ENCODE measurements at regions not wholly inside any gene's neighbourhood (a gene's known extent, or its start where the extent isn't known, plus 50 kb on each side); places are given as distances from the start of the nearest gene placed in this dataset.

DNA sequence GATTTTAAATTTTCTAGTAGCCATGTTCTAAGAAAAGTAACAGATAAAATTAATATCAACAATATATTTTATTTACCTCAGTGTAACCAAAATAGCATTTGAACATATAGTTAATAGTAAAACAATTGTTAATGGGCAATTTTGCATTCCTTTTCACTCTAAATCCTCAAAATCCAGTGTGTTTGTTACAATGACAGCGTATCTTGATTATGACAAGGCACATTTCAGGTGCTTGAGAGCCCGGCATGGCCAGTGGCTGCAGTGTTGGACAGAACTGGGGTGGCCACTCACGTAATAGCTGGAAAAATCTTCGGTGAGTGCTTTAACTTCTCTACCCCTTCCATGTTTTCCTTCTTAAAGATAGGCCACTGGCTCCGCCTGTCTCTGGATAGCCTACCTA is 248.0 kb upstream of the RREB1 start:
- TF ChIP-seq, protein P1, sequence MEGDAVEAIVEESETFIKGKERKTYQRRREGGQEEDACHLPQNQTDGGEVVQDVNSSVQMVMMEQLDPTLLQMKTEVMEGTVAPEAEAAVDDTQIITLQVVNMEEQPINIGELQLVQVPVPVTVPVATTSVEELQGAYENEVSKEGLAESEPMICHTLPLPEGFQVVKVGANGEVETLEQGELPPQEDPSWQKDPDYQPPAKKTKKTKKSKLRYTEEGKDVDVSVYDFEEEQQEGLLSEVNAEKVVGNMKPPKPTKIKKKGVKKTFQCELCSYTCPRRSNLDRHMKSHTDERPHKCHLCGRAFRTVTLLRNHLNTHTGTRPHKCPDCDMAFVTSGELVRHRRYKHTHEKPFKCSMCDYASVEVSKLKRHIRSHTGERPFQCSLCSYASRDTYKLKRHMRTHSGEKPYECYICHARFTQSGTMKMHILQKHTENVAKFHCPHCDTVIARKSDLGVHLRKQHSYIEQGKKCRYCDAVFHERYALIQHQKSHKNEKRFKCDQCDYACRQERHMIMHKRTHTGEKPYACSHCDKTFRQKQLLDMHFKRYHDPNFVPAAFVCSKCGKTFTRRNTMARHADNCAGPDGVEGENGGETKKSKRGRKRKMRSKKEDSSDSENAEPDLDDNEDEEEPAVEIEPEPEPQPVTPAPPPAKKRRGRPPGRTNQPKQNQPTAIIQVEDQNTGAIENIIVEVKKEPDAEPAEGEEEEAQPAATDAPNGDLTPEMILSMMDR (IDR thresholded peaks at IDR 0.05), result no peak

DNA sequence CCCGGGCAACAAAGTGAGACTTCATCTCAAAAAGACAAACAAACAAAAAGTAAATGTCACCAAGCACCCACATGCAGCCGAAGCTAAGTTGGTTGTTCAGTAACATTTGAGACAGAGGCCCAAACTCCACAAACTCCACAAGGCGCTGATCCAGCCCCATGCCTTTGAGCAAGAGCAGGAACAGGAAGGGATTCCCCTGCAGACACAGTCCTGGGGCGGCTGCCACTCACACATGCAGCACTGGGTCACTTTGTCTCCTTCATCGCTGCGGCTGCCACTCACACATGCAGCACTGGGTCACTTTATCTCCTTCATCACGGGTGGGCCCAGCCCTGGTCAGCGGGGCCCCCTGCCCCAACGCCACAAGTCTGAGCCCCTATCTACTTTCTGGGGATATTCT is 246.9 kb upstream of the RREB1 start:
- TF ChIP-seq, protein P1 (IDR thresholded peaks at IDR 0.05), result no peak

DNA sequence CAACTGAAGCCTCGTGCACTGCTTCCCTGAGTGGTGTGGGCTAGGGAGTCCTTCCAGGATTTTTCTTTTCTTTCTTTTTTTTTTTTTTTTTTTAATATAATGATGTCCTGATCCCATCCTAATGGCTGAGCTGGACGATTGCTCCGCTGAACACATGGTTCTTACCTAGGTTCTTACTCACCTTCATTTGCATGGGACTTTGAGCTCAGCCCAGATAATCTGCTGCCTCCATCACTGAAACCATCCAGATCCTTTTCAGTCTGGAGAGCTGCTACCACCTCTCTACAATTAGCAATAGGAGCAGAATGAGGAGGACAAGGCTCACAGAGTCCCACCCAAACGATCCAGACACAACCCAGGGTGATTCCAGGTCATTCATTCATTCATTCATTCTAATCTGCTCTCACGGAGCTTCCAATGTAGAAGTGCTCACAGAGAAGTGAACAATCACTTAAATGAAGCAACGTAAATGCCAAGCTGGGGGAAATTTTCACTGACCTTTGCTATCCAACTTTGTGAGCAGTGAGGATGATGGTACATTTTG is 246.3 kb upstream of the RREB1 start:
- TF ChIP-seq, protein P1 (IDR thresholded peaks at IDR 0.05), result no peak

DNA sequence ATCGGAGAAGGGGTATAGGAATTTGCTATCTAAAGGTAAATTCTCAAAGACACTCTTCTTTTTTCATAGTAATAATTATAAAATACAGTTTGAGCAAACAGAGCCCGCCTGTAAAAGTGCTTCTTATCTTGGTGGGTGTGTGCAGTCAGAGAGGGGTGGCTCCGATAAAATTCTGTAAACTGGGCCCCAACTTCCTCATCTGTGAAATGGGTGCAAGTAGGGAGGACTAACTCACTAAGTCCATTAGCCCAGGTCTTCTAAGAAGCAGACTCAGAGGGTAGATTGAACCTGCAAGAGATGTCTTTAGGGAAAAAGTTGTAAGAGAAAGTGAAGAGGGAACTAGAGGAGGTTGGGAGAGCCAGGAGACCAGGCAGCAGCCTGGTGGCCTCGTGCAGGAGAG is 245.8 kb upstream of the RREB1 start:
- TF ChIP-seq, protein P1 (IDR thresholded peaks at IDR 0.05), result no peak

DNA sequence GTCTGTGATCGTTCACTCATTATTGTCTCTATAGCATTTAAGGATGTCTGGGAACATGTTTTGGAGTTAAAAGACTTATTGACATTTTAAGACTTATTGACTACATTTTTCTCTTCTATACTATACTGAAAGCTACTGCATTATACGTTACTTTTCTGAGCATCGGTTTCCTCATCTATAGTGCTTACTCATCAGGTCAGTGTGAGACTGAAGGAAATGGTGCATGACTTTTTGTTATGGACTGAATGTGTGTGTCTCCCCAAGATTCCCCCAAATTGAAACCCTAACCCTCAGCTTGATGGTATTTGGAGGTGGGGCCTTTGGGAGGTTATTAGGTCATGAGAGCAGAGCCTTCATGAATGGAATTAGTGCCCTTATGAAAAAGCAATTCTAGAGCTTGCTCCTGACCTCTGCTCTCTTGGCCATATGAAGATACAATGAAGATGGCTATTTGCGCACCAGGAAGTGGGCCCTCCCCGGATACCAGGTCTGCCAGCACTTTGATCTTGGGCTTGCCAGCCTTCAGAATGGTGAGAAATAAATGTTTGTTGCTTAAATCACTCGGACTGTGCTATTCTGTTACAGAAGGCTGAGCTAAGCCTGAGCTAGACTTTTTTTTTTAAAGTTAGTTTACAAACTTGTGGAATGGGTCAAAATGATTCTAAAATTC is 243.7 kb upstream of the RREB1 start:
- TF ChIP-seq, protein P1 (IDR thresholded peaks at IDR 0.05), result no peak

DNA sequence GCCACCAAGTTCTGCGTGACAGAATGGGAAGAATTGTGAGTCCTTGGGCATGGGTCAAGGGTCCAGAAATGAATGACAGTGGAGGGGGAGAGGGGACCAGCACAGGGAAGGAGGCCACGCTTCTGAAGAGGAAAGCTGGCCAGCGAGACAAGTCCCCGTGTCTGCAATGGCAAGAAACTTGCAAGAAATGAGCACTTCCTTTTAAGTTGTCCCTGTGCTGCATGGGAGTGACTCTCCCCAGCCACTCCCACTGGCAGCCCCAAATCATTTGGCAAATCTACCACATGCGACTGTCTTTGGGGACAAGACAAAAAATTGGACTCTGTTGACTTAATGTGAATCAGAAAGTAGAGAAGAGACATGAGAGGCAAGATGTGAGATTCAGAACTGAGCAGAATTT is 242.2 kb upstream of the RREB1 start:
- TF ChIP-seq, protein P1 (IDR thresholded peaks at IDR 0.05), result no peak

DNA sequence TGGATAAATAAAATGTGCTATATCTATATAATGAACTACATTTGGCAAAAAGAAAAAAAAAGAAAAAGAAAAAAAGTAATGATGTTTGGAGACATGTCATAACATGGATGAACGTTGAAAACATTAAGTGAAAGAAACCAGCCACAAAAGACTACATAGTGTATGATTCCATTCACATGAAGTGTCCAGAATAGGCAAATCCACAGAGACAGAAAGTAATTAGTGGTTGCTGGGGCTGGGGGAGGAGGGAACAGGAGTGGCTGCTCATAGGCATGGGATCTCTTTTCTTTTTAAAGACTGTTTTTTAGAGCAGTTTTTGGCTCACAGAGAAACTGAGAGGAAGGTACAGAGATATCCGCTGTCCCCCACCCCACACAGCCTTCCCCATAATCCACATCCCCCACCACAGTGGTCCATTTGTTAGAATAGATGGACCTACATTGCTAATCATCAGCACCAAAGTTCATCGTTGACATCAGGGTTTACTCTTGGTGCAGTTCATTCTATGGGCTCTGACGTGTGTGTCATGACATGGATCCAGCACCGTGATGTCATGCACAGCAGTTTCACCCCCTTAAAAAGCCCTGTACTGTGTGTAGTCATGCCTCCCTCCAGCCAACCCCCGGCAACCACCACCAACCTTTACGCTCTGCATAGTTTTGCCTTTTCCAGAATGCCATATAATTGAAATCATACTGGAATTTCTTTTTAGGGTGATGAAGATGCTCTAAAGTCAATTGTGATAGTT is 240.9 kb upstream of the RREB1 start:
- TF ChIP-seq, protein P1 (IDR thresholded peaks at IDR 0.05), result no peak
